Cardiac muscle cell (in vitro differentiated cells and primary cell): ENCODE measurements at regions not wholly inside any gene's neighbourhood (a gene's known extent, or its start where the extent isn't known, plus 50 kb on each side); places are given as distances from the start of the nearest gene placed in this dataset.
"Not testable (repeated sequence)": the region's sequence is repeated elsewhere in the genome, so short reads cannot be mapped to it uniquely, and the experiment has no call there.

Experiments
- DNase-seq, 2 donors: peaks; one replicate each; pipeline versions ENCODE4 v3.0.0 to v3.0.0-alpha.2; 2010 to 2017; ENCODE audit warnings: low read depth in 1 of 2, low spot score in 1 of 2
- H3K27ac ChIP-seq: fragments of 200-600 bp; sonication (generic); 2 replicates; pipeline ENCODE4 v1.5.1; 2016
- H3K27me3 ChIP-seq: fragments of 200-600 bp; sonication (generic); 2 replicates; pipeline ENCODE4 v1.6.0; 2016; ENCODE audit warnings: control low read depth
- H3K36me3 ChIP-seq: fragments of 200-600 bp; sonication (generic); 2 replicates; pipeline ENCODE4 v1.5.1; 2016; ENCODE audit warnings: control low read depth
- H3K4me1 ChIP-seq: fragments of 200-600 bp; sonication (generic); 2 replicates; pipeline ENCODE4 v1.8.1; 2017; ENCODE audit warnings: low read depth, mild to moderate bottlenecking, mixed run types
- H3K4me3 ChIP-seq: fragments of 200-600 bp; sonication (generic); 2 replicates; pipeline ENCODE4 v1.5.1; 2016; ENCODE audit warnings: mild to moderate bottlenecking
- H3K9me3 ChIP-seq: fragments of 200-600 bp; sonication (generic); 2 replicates; pipeline ENCODE4 v1.5.1; 2017; ENCODE audit warnings: low read depth, mild to moderate bottlenecking, control low read depth
- TF ChIP-seq, protein P1 (sequence below): IDR thresholded peaks from 2 replicates; pipeline ENCODE4 v1.5.1; 2012; ENCODE audit warnings: low read depth, mild to moderate bottlenecking, low read length

DNA sequence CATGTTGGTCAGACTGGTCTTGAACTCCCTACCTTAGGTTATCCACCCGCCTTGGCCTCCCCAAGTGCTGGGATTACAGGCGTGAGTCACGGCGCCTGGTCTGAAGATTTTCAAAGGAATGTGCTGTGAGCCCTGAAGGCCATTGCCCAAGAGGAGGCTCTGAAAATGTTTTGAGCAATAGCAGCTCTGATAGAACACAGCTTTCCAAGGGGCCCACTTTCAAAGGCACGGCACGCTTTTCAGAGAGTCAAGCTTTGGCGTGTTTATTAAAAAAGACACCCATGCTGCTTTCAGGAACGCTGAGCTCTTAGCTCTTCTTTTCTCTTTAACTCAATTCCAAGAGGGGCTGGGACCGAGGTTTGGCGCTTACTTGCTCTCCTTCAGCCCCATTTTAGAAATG, 73.8 kb upstream of the CDON start:
- peak overlapping the region; percentile 28 for H3K27ac ChIP-seq
- TF ChIP-seq, protein P1, sequence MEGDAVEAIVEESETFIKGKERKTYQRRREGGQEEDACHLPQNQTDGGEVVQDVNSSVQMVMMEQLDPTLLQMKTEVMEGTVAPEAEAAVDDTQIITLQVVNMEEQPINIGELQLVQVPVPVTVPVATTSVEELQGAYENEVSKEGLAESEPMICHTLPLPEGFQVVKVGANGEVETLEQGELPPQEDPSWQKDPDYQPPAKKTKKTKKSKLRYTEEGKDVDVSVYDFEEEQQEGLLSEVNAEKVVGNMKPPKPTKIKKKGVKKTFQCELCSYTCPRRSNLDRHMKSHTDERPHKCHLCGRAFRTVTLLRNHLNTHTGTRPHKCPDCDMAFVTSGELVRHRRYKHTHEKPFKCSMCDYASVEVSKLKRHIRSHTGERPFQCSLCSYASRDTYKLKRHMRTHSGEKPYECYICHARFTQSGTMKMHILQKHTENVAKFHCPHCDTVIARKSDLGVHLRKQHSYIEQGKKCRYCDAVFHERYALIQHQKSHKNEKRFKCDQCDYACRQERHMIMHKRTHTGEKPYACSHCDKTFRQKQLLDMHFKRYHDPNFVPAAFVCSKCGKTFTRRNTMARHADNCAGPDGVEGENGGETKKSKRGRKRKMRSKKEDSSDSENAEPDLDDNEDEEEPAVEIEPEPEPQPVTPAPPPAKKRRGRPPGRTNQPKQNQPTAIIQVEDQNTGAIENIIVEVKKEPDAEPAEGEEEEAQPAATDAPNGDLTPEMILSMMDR = no peak
- no peaks in the 10 kb centered on the region for H3K27me3 ChIP-seq
- DNase-seq = peak in 1 of 2 donors; percentile 96
- H3K36me3 ChIP-seq = no peaks in the 10 kb centered on the region
- no peak overlapping the region for H3K4me3 ChIP-seq
- H3K4me1 ChIP-seq = peaks cover 35% of the 10 kb centered on the region
- no peaks in the 10 kb centered on the region for H3K9me3 ChIP-seq

DNA sequence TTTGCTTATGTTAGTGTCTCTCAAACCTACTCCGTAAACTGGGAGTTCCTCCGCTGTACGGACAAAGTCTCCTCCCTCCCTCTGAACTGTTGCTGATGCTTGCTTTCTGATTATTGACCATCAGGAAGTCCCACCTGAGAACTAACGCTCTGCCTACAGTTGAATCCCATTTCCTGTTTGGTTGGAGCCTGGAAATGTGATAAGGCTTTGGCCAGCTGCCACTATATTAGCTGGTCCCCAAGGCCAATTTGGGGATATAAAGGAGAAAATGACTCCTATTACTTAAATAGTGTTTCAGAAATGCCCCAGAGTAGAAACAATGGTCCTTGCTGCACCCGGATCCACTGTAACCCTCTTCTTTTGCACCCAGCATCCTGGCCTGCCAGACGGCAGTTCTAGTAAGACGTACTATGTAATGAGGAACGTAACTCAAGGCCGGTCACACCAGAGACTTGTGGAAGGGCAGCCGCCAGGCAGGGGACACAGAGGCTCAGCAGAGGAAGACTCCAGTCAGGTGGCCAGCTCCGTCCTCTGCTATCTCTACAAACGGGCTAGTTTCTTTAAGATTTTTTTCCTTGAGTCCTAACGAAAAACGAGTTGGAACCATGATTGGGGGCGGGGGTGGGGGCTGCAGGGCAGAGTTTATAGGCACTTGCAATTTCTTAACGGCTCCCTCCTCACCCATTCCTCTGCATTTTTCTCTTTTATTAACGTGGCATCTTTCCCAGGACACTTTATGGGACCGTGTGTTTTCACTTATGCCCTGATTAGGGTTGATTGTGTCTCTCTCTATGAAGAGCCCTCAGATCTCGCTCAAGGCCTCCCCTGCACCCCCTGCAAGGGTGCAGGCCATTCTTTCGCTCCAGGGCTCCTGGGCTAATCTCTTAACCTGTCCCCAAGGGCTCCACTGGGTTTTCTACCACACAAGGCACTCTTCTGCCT, 72.8 kb upstream of the CDON start:
- no peaks in the 10 kb centered on the region for H3K27me3 ChIP-seq
- TF ChIP-seq, protein P1 = no peak
- no peak overlapping the region for H3K4me3 ChIP-seq
- H3K36me3 ChIP-seq = no peaks in the 10 kb centered on the region
- DNase-seq = peak in 1 of 2 donors; percentile 29
- H3K9me3 ChIP-seq = no peaks in the 10 kb centered on the region
- H3K4me1 ChIP-seq = peaks cover 35% of the 10 kb centered on the region
- no peak overlapping the region for H3K27ac ChIP-seq

DNA sequence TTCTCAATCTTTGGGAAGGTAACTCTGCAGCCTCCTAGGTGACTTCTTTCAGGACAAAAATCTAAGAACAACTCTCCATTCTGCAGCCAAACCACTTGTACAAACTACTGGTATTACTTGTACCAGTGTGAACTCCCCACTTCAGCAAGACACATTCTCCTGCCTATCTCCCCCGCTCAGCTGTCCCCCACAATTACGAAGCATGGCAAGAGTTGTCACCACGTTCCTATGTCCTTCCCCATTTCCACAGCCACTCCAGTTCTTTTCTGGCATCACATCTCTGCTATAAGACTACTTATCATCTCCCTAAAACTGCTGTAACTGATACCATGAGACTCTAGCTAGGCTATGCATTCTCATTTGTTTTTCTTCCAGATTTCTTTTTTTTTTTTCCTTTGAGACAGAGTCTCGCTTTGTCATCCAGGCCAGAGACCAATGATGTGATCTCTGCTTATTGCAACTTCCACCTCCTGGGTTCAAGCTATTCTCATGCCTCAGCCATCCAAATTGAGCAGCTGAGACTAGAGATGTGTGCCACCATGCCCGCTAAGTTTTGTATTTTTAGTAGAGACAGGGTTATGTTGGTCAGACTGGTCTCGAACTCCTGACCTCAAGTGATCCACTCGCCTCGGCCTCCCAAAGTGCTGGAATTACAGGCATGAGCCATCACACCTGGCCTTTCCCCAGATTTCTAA, 71.9 kb upstream of the CDON start:
- Histone ChIP-seq H3K9me3 (no peaks in the 10 kb centered on the region), H3K4me3 (no peak overlapping the region), H3K4me1 (peaks cover 29% of the 10 kb centered on the region), H3K27me3 (no peaks in the 10 kb centered on the region), H3K27ac (no peak overlapping the region), H3K36me3 (no peaks in the 10 kb centered on the region)
- DNase-seq = no peak
- TF ChIP-seq, protein P1 = no peak

DNA sequence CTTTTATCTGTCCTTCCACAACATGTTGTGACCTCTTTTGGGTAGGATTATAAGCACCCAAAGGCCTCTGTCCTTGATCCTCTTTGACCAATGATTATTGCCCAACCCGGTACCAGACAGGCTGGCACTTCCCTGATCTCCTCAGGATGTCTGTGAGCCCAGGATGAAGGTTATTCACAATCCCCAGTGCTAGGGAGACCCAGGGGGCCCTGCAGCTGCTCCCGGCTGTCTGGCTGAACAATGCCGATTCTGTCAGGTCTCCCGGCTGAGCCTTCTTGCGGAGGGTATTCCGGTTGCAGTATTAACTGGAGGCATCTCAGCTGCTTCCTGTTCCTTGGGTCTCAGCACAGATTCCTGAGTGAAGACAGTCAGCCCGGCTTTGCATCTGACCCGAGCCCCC, 71.2 kb upstream of the CDON start:
- Histone ChIP-seq H3K4me3 (no peak overlapping the region), H3K9me3 (no peaks in the 10 kb centered on the region), H3K27me3 (no peaks in the 10 kb centered on the region), H3K4me1 (peaks cover 22% of the 10 kb centered on the region), H3K36me3 (no peaks in the 10 kb centered on the region), H3K27ac (no peak overlapping the region)
- DNase-seq = no peak
- TF ChIP-seq, protein P1 = no peak

DNA sequence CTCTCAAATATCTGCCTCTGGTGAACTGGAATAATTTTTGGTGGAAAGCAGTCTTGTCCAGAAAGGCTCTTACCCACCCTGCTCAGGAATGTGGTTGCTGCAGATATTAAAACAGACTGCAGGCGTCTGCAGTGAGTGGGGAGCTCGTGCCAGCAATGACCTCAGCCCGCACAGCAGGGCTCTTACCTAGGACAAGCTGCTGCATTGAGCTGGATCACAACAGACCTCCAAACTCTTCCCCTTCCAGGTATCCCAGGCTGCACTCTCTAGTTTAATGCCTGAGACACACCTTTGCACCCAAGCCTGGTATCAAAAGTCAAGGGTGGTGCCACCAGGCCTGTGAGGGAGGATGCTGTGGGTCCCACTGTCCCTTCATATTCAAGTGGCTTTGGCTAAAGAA, 69.7 kb upstream of the CDON start:
- Histone ChIP-seq H3K27ac (no peak overlapping the region), H3K9me3 (no peaks in the 10 kb centered on the region), H3K4me3 (no peak overlapping the region), H3K27me3 (no peaks in the 10 kb centered on the region), H3K4me1 (peaks cover 19% of the 10 kb centered on the region), H3K36me3 (no peaks in the 10 kb centered on the region)
- DNase-seq = no peak
- TF ChIP-seq, protein P1 = no peak

DNA sequence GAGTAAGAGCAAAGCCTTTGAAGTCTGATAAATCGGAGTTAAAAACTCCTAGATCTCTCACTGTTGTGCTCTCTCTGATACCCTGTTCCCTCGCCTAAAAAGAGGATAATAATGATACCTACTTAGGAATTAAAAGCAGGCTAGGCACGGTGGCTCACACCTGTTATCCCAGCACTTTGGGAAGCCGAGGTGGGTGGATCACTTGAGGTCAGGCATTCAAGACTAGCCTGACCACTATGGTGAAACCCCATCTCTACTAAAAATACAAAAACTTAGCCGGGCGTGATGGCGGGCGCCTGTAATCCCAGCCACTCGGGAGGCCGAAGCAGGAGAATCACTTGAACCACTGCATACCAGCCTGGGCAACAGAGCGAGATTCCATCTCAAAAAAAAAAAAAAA, 68.1 kb upstream of the CDON start:
- H3K9me3 ChIP-seq, H3K27me3 ChIP-seq, H3K4me1 ChIP-seq, H3K4me3 ChIP-seq, DNase-seq, H3K36me3 ChIP-seq, H3K27ac ChIP-seq: not testable (repeated sequence)
